OCI-LY3 (cell line): ENCODE measurements at regions not wholly inside any gene's neighbourhood (a gene's known extent, or its start where the extent isn't known, plus 50 kb on each side); places are given as distances from the start of the nearest gene placed in this dataset.

Experiments
- H2AFZ ChIP-seq: fragments of 200-600, 300-600 bp; shearing (Covaris generic); 2 replicates; pipeline ENCODE4 v1.6.0; 2014; ENCODE audit warnings: antibody characterized with exemption, low read depth, low read length
- H3K27ac ChIP-seq: fragments of 200-600, 300-600 bp; sonication (generic); 2 replicates; pipeline ENCODE4 v1.5.1; 2014; ENCODE audit warnings: mild to moderate bottlenecking, low read length, moderate library complexity, mixed read lengths
- H3K27me3 ChIP-seq: fragments of 200-600, 300-600 bp; sonication (generic); 2 replicates; pipeline ENCODE4 v1.6.1; 2014; ENCODE audit warnings: low read depth, low read length, mixed read lengths
- H3K36me3 ChIP-seq: fragments of 200-600, 300-600 bp; sonication (generic); replicated peaks from 2 replicates; pipeline ENCODE3; 2014; ENCODE audit warnings: low read depth, low read length, mixed read lengths
- H3K4me1 ChIP-seq: fragments of 300-600, 200-600 bp; sonication (generic); 2 replicates; pipeline ENCODE4 v1.6.1; 2014; ENCODE audit warnings: low read length, mixed read lengths
- H3K4me2 ChIP-seq: fragments of 200-600, 300-600 bp; sonication (generic); 2 replicates; pipeline ENCODE4 v1.6.1; 2014; ENCODE audit warnings: low read length, mixed read lengths
- H3K4me3 ChIP-seq: fragments of 300-600, 200-600 bp; sonication (generic); 2 replicates; pipeline ENCODE4 v1.5.1; 2014; ENCODE audit warnings: antibody characterized with exemption, mild to moderate bottlenecking, low read length, moderate library complexity
- H3K79me2 ChIP-seq: fragments of 300-600, 200-600 bp; shearing (Covaris generic); 2 replicates; pipeline ENCODE4 v1.6.1; 2014; ENCODE audit warnings: mild to moderate bottlenecking, low read length, mixed read lengths
- H3K9ac ChIP-seq: fragments of 300-600, 200-600 bp; shearing (Covaris generic); 2 replicates; pipeline ENCODE4 v1.6.0; 2014; ENCODE audit warnings: mild to moderate bottlenecking, low read length, moderate library complexity
- H3K9me3 ChIP-seq: fragments of 200-600, 300-600 bp; shearing (Covaris generic); 2 replicates; pipeline ENCODE4 v1.6.1; 2014; ENCODE audit warnings: low read length, mixed read lengths; ENCODE audit not compliant: insufficient read depth
- H4K20me1 ChIP-seq: fragments of 200-600, 300-600 bp; sonication (generic); 2 replicates; pipeline ENCODE4 v1.6.1; 2016; ENCODE audit warnings: low read length, mixed read lengths; ENCODE audit not compliant: insufficient read depth
- EZH2phosphoT487 ChIP-seq: fragments of 200-600 bp; shearing (Covaris generic); IDR thresholded peaks from 2 replicates; pipeline ENCODE4 v1.6.1; 2018; ENCODE audit warnings: antibody characterized with exemption, mixed run types, low read depth
- TF ChIP-seq, protein P1 (sequence below): fragments of 200-600, 300-600 bp; sonication (generic); IDR thresholded peaks from 2 replicates; pipeline ENCODE4 v1.5.1; 2014; ENCODE audit warnings: antibody characterized with exemption, low read length, low read depth

DNA sequence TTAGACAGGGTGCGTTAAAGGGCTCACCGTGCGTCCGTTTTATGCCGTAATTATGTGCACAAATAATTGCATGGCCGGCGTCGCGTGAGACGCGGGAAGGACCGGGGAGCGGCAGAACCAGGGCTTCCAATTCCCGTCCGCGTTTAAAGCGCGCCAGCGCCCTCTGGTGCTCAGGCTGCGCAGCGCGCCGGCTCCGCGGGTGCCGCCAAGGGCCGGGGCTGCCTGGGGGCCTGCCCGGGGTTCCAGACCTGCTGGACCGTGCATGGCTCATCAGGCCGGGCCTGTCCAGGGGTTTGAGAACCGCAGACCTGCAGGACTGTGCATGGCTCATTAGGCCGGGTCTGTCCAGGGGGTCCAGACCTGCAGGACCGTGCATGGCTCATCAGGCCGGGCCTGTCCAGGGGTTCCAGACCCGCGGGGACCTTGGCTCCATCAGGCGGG is 369.0 kb downstream of the THBS2 start:
- TF ChIP-seq, protein P1, sequence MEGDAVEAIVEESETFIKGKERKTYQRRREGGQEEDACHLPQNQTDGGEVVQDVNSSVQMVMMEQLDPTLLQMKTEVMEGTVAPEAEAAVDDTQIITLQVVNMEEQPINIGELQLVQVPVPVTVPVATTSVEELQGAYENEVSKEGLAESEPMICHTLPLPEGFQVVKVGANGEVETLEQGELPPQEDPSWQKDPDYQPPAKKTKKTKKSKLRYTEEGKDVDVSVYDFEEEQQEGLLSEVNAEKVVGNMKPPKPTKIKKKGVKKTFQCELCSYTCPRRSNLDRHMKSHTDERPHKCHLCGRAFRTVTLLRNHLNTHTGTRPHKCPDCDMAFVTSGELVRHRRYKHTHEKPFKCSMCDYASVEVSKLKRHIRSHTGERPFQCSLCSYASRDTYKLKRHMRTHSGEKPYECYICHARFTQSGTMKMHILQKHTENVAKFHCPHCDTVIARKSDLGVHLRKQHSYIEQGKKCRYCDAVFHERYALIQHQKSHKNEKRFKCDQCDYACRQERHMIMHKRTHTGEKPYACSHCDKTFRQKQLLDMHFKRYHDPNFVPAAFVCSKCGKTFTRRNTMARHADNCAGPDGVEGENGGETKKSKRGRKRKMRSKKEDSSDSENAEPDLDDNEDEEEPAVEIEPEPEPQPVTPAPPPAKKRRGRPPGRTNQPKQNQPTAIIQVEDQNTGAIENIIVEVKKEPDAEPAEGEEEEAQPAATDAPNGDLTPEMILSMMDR, result peak; percentile 55
- TF ChIP-seq EZH2phosphoT487, result no peak
- H3K4me3 ChIP-seq, result no peak overlapping the region
- H4K20me1 ChIP-seq, result no peaks in the 10 kb centered on the region
- H3K4me1 ChIP-seq, result no peaks in the 10 kb centered on the region
- H3K9ac ChIP-seq, result no peak overlapping the region
- H3K27ac ChIP-seq, result no peak overlapping the region
- no peaks in the 10 kb centered on the region for H3K27me3 ChIP-seq
- no peaks in the 10 kb centered on the region for H3K36me3 ChIP-seq
- no peaks in the 10 kb centered on the region for H3K79me2 ChIP-seq
- H2AFZ ChIP-seq, result no peak overlapping the region
- H3K9me3 ChIP-seq, result no peaks in the 10 kb centered on the region
- H3K4me2 ChIP-seq, result no peak overlapping the region

DNA sequence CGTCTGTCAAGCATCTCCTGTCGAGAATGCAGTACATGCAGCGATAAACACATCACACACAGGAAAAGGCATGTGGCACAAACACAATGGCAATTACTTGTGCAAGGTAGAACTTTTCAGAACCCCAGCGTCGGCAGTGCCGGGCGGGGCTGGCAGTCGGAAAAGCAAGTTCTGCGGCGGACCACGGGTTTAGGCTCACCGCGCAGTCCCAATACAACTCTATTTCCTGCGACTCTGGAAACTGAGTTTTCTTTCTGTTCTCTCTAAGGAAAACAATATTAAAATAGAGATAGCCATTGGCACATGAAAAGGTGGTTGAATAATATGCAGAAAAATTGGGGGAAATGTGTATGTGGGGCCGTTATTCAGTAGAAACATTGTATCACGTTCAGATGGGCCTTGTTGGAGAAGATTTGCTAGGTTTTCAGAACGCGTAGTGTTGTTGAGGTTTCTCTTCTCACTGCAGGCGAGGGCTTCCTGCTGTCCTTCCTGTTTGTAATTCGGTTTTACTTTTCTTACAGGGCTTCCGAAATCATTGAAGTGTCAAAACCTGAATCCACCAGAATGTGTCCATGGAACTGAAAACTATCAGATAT is 369.5 kb downstream of the THBS2 start:
- no peaks in the 10 kb centered on the region for H3K79me2 ChIP-seq
- no peak overlapping the region for H3K9ac ChIP-seq
- H3K27me3 ChIP-seq, result no peaks in the 10 kb centered on the region
- no peaks in the 10 kb centered on the region for H3K9me3 ChIP-seq
- no peak for TF ChIP-seq EZH2phosphoT487
- TF ChIP-seq, protein P1, result no peak
- H4K20me1 ChIP-seq, result no peaks in the 10 kb centered on the region
- no peaks in the 10 kb centered on the region for H3K4me1 ChIP-seq
- H2AFZ ChIP-seq, result no peak overlapping the region
- no peak overlapping the region for H3K4me2 ChIP-seq
- no peak overlapping the region for H3K27ac ChIP-seq
- no peak overlapping the region for H3K4me3 ChIP-seq
- no peaks in the 10 kb centered on the region for H3K36me3 ChIP-seq

GRCh38 chr6:168883410-168884049 is 370.1 kb downstream of the THBS2 start:
- Histone ChIP-seq H3K4me2 (no peak overlapping the region), H2AFZ (no peak overlapping the region), H3K9me3 (no peaks in the 10 kb centered on the region), H4K20me1 (no peaks in the 10 kb centered on the region), H3K36me3 (no peaks in the 10 kb centered on the region), H3K9ac (no peak overlapping the region), H3K4me3 (no peak overlapping the region), H3K79me2 (no peaks in the 10 kb centered on the region), H3K27ac (no peak overlapping the region), H3K27me3 (no peaks in the 10 kb centered on the region), H3K4me1 (no peaks in the 10 kb centered on the region)
- TF ChIP-seq, protein P1, result no peak
- no peak for TF ChIP-seq EZH2phosphoT487

DNA sequence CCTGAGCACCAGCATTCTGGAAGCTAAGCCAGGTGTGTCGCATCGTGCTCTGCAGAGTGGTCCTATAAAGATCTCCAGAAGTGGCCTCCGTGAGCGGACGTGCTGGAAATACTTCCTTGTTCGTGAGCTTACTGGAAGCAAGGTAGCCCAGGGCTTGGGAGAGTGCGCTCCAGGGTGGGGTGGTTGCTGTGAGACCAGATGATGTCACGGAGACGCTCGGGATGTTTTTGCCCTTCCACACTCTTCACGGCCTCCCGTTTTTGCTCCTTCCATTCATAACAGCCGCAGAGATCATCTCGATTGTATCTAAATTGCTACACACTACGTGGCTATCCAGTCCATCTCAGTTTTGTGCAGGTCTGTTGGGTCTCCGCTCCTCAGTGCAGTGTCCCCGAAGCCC is 373.4 kb downstream of the THBS2 start:
- Histone ChIP-seq H3K27me3 (no peaks in the 10 kb centered on the region), H3K4me2 (no peak overlapping the region), H2AFZ (no peak overlapping the region), H3K4me1 (no peaks in the 10 kb centered on the region), H3K36me3 (no peaks in the 10 kb centered on the region), H3K9ac (no peak overlapping the region), H4K20me1 (no peaks in the 10 kb centered on the region), H3K4me3 (no peak overlapping the region), H3K9me3 (no peaks in the 10 kb centered on the region), H3K79me2 (no peaks in the 10 kb centered on the region), H3K27ac (no peak overlapping the region)
- no peak for TF ChIP-seq EZH2phosphoT487
- TF ChIP-seq, protein P1, result no peak
